GM12878 (cell line): ENCODE measurements at regions not wholly inside any gene's neighbourhood (a gene's known extent, or its start where the extent isn't known, plus 50 kb on each side); places are given as distances from the start of the nearest gene placed in this dataset.

Experiments used
- ATAC-seq: fragments of 200-7000 bp; cut with Tn5 transposase; 3 replicates; pipeline ENCODE4 v1.9.1; 2020; ENCODE audit warnings: mild to moderate bottlenecking, moderate library complexity
- BruUV-seq: library from RNA; stranded (reverse); fragments of 400-500 nt; replicated peaks from 2 replicates; lab custom pipeline; 2021; lab: Mats Ljungman, UMichigan
- CTCF ChIA-PET: fragments of 300-600 bp; sonication (Branson Sonifier 250); formaldehyde crosslinking; extraction: SDS; loops from one replicate; lab custom pipeline; 2021; ENCODE audit warnings: inconsistent platforms; lab: Yijun Ruan, JAX
- POLR2A ChIA-PET: fragments of 350-600 bp; formaldehyde crosslinking; extraction: SDS; loops from one replicate; lab custom pipeline; 2021; ENCODE audit warnings: inconsistent platforms; lab: Charles Lee
- RAD21 ChIA-PET: fragments of 300-600 bp; sonication (Branson Sonifier 250); formaldehyde crosslinking; loops from one replicate; lab custom pipeline; 2023; ENCODE audit warnings: antibody characterized with exemption; ENCODE audit not compliant: unreplicated experiment; lab: Charles Lee
- SMC1A ChIA-PET: fragments of 300-600 bp; sonication (Branson Sonifier 250); formaldehyde crosslinking; loops from one replicate; lab custom pipeline; 2023; ENCODE audit not compliant: unreplicated experiment, uncharacterized antibody; lab: Charles Lee
- DNase-seq: peaks from one replicate; pipeline ENCODE4 v3.0.0-alpha.2; 2011; ENCODE audit warnings: low read depth, low spot score
- FAIRE-seq: peaks from 3 replicates; lab custom pipeline; 2011; peaks lifted over from hg19 to GRCh38; lab: Jason Lieb, UNC
- H2AFZ ChIP-seq: 2 replicates; pipeline ENCODE4 v1.6.0; 2011; ENCODE audit warnings: low read depth, low read length, control low read depth; ENCODE audit not compliant: control insufficient read depth
- H3K27ac ChIP-seq: 2 replicates; pipeline ENCODE4 v1.5.1; 2011; ENCODE audit warnings: control low read depth; ENCODE audit not compliant: control insufficient read depth, insufficient read depth
- H3K27me3 ChIP-seq, 2 experiments: replicated peaks in 1 of 2; 2 replicates each; pipeline versions ENCODE4 v1.6.0 to v1.6.1; 2011; ENCODE audit warnings: low read length in 1 of 2; ENCODE audit not compliant: control insufficient read depth in 2 of 2, insufficient read depth in 2 of 2
- H3K36me3 ChIP-seq, 2 experiments: 2 replicates each; pipeline ENCODE4 v1.5.1; 2011; ENCODE audit warnings: low read length in 1 of 2; ENCODE audit not compliant: control insufficient read depth in 2 of 2, insufficient read depth in 2 of 2
- H3K4me1 ChIP-seq: 2 replicates; pipeline ENCODE4 v1.6.1; 2011; ENCODE audit warnings: mild to moderate bottlenecking, low read length, moderate library complexity, mixed read lengths; ENCODE audit not compliant: control insufficient read depth, insufficient read depth
- H3K4me2 ChIP-seq: 2 replicates; pipeline ENCODE4 v1.6.0; 2011; ENCODE audit warnings: control low read depth; ENCODE audit not compliant: control insufficient read depth, insufficient read depth
- H3K4me3 ChIP-seq: fragments of 200-600 bp; sonication (generic); 2 replicates; pipeline ENCODE4 v1.5.1; 2016
- H3K79me2 ChIP-seq: 2 replicates; pipeline ENCODE4 v1.6.0; 2011; ENCODE audit warnings: low read length; ENCODE audit not compliant: control insufficient read depth, insufficient read depth
- H3K9ac ChIP-seq: 2 replicates; pipeline ENCODE4 v1.8.0; 2011; ENCODE audit warnings: low read length, control low read depth, mixed read lengths; ENCODE audit not compliant: control insufficient read depth, insufficient read depth
- H3K9me3 ChIP-seq: replicated peaks from 3 replicates; pipeline ENCODE4 v1.5.1; 2011; ENCODE audit warnings: mild to moderate bottlenecking, low read length; ENCODE audit not compliant: control insufficient read depth, insufficient read depth
- H4K20me1 ChIP-seq: 2 replicates; pipeline ENCODE4 v1.6.0; 2011; ENCODE audit not compliant: control insufficient read depth, insufficient read depth
- HDAC6 ChIP-seq: fragments of 200-600 bp; sonication (generic); IDR thresholded peaks from one replicate; pipeline ENCODE4 v1.8.0; 2017; ENCODE audit warnings: antibody characterized with exemption; ENCODE audit not compliant: unreplicated experiment
- IKZF2 ChIP-seq, 2 experiments: fragments of 450-650 bp; IDR thresholded peaks; 2 replicates each; pipeline ENCODE4 v1.6.1; 2017; ENCODE audit warnings: mild to moderate bottlenecking in 2 of 2, moderate library complexity in 2 of 2
- MEF2B ChIP-seq: fragments of 450-650 bp; IDR thresholded peaks from 2 replicates; pipeline ENCODE4 v1.6.1; 2018; ENCODE audit warnings: mild to moderate bottlenecking, moderate library complexity; ENCODE audit not compliant: partially characterized antibody, poor library complexity, severe bottlenecking
- RFX5 ChIP-seq: IDR thresholded peaks from 2 replicates; pipeline ENCODE4 v1.6.1; 2011; ENCODE audit warnings: low read depth, low read length, improper control_type of control experiment
- TARDBP ChIP-seq: IDR thresholded peaks from 2 replicates; pipeline ENCODE4 v1.6.1; 2016; ENCODE audit warnings: borderline replicate concordance
- ZNF24 ChIP-seq: fragments of 450-650 bp; IDR thresholded peaks from 2 replicates; pipeline ENCODE4 v1.6.1; 2017; ENCODE audit warnings: antibody characterized with exemption, mild to moderate bottlenecking
- ZNF384 ChIP-seq: IDR thresholded peaks from 2 replicates; pipeline ENCODE4 v1.6.1; 2012; ENCODE audit warnings: low read depth, mild to moderate bottlenecking, low read length, improper control_type of control experiment, borderline replicate concordance
- WGBS: methylation state at CpG from one replicate; pipeline ENCODE4 v1.1.6; 2016; ENCODE audit warnings: low lambda C conversion rate; ENCODE audit not compliant: insufficient replicate concordance, insufficient coverage; ENCODE audit errors: missing lambda C conversion rate; 5-methylcytosine and 5-hydroxymethylcytosine counted together
- in situ Hi-C: fragments of 300-500 bp; cut with MboI; formaldehyde crosslinking; loops from 9 replicates; pipeline ENCODE4 v1.14.3; 2018; ENCODE audit warnings: mixed read lengths
- intact Hi-C: fragments of 100-400 bp; cut with micrococcal nuclease; formaldehyde crosslinking; loops from one replicate; pipeline ENCODE4 v1.14.2; 2022; ENCODE audit not compliant: unreplicated experiment
- TF ChIP-seq, protein P1 (sequence below): fragments of 150-350 bp; IDR thresholded peaks from 2 replicates; pipeline ENCODE4 v1.6.1; 2014; ENCODE audit warnings: mild to moderate bottlenecking, low read depth, low read length
- TF ChIP-seq, protein P2 (sequence below): fragments of 450-650 bp; IDR thresholded peaks from 2 replicates; pipeline ENCODE4 v1.6.1; 2017; ENCODE audit warnings: mild to moderate bottlenecking, moderate library complexity

DNA sequence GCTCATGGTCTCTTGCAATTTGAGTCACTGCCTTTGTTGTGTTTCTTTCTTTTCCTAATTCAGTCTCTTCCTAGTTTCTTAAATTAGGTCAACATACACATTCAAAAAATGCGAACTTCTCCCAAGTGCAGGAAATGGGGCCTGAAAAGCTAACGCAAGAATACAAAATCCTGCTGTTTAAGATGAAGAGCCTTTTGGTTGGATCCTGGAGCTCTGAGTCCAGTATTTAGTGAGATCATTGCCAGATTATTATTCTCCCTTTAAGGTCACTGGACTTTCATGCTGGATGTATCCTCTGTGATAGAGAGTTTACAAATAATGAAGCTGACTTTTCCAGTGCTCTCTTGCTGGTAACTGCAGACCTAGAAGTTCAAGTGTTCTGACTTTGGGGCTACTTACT is 401.9 kb upstream of the MKI67 start:
- FAIRE-seq (no peak), ATAC-seq (no peak), DNase-seq (no peak)
- in situ Hi-C loops (no loop called here), intact Hi-C loops (no loop called here)
- no TSS peak for BruUV-seq
- Histone ChIP-seq H3K36me3 (no peaks in the 10 kb centered on the region), H3K27me3 (0 out of 4 replicates have a peak, but pooled peaks cover 0 to 2% of the 10 kb centered on the region in 2 experiments), H3K9ac (no peak overlapping the region), H3K4me1 (no peaks in the 10 kb centered on the region), H3K4me2 (no peak overlapping the region), H2AFZ (no peak overlapping the region), H3K27ac (no peak overlapping the region), H3K9me3 (no peaks in the 10 kb centered on the region), H3K79me2 (no peaks in the 10 kb centered on the region), H4K20me1 (no peaks in the 10 kb centered on the region), H3K4me3 (no peak overlapping the region)
- ChIA-PET SMC1A (no interaction called here), RAD21 (no interaction called here), CTCF (interaction anchor here (0.6 to 1.2 kb wide), 3 partner anchors 203 to 300 kb away, joined by 3 read pairs; no protein-coding TSS in a partner anchor), POLR2A (no interaction called here)
- 36% methylated on average over 2 of the region's 2 CpGs for WGBS
- TF ChIP-seq TARDBP (no peak), HDAC6 (no peak), ZNF24 (no peak), ZNF384 (no peak), MEF2B (no peak), IKZF2 (IDR thresholded peaks at IDR 0.05) (no peak), RFX5 (no peak)
- TF ChIP-seq, protein P1, sequence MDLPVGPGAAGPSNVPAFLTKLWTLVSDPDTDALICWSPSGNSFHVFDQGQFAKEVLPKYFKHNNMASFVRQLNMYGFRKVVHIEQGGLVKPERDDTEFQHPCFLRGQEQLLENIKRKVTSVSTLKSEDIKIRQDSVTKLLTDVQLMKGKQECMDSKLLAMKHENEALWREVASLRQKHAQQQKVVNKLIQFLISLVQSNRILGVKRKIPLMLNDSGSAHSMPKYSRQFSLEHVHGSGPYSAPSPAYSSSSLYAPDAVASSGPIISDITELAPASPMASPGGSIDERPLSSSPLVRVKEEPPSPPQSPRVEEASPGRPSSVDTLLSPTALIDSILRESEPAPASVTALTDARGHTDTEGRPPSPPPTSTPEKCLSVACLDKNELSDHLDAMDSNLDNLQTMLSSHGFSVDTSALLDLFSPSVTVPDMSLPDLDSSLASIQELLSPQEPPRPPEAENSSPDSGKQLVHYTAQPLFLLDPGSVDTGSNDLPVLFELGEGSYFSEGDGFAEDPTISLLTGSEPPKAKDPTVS: no peak
- TF ChIP-seq, protein P2, sequence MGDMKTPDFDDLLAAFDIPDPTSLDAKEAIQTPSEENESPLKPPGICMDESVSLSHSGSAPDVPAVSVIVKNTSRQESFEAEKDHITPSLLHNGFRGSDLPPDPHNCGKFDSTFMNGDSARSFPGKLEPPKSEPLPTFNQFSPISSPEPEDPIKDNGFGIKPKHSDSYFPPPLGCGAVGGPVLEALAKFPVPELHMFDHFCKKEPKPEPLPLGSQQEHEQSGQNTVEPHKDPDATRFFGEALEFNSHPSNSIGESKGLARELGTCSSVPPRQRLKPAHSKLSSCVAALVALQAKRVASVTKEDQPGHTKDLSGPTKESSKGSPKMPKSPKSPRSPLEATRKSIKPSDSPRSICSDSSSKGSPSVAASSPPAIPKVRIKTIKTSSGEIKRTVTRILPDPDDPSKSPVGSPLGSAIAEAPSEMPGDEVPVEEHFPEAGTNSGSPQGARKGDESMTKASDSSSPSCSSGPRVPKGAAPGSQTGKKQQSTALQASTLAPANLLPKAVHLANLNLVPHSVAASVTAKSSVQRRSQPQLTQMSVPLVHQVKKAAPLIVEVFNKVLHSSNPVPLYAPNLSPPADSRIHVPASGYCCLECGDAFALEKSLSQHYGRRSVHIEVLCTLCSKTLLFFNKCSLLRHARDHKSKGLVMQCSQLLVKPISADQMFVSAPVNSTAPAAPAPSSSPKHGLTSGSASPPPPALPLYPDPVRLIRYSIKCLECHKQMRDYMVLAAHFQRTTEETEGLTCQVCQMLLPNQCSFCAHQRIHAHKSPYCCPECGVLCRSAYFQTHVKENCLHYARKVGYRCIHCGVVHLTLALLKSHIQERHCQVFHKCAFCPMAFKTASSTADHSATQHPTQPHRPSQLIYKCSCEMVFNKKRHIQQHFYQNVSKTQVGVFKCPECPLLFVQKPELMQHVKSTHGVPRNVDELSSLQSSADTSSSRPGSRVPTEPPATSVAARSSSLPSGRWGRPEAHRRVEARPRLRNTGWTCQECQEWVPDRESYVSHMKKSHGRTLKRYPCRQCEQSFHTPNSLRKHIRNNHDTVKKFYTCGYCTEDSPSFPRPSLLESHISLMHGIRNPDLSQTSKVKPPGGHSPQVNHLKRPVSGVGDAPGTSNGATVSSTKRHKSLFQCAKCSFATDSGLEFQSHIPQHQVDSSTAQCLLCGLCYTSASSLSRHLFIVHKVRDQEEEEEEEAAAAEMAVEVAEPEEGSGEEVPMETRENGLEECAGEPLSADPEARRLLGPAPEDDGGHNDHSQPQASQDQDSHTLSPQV: no peak
